ENCODE measurements at regions not wholly inside any gene's neighbourhood (a gene's known extent, or its start where the extent isn't known, plus 50 kb on each side); places are given as distances from the start of the nearest gene placed in this dataset.

- TF ChIP-seq POLR2A (IDR thresholded peaks at IDR 0.05) (no peak), CTCF (IDR thresholded peaks at IDR 0.05) (no peak), POLR2AphosphoS5 (IDR thresholded peaks at IDR 0.05) (no peak), EP300 (IDR thresholded peaks at IDR 0.05) (no peak)
- Histone ChIP-seq H3K27me3 (peaks cover 25% of the 10 kb centered on the region), H3K4me1 (no peaks in the 10 kb centered on the region), H3K9me3 (no peaks in the 10 kb centered on the region), H3K27ac (no peak overlapping the region), H3K36me3 (no peaks in the 10 kb centered on the region), H3K4me3 (no peak overlapping the region)
- 67 to 75% methylated on average over 2 to 3 of the region's 8 CpGs for WGBS, 2 donors (ENCODE audit: low coverage in 1 of 2)
- ATAC-seq, result no peak
Measured at GRCh38 chr5:133793756-133794465, 174.5 kb downstream of the C5orf15 start.

GRCh38 chr5:133792655-133793054 lies 175.8 kb downstream of the C5orf15 start:
- TF ChIP-seq POLR2A (IDR thresholded peaks at IDR 0.05) (no peak), CTCF (IDR thresholded peaks at IDR 0.05) (no peak), EP300 (IDR thresholded peaks at IDR 0.05) (no peak), POLR2AphosphoS5 (IDR thresholded peaks at IDR 0.05) (no peak)
- Histone ChIP-seq H3K4me3 (no peak overlapping the region), H3K4me1 (no peaks in the 10 kb centered on the region), H3K36me3 (no peaks in the 10 kb centered on the region), H3K27ac (no peak overlapping the region), H3K27me3 (peaks cover 25% of the 10 kb centered on the region), H3K9me3 (no peaks in the 10 kb centered on the region)
- 20 to 30% methylated on average over 1 to 4 of the region's 4 CpGs for WGBS, 2 donors (ENCODE audit: low coverage in 1 of 2)
- no peak for ATAC-seq

GRCh38 chr5:133792024-133792423 lies 176.4 kb downstream of the C5orf15 start:
- Histone ChIP-seq H3K27ac (no peak overlapping the region), H3K36me3 (no peaks in the 10 kb centered on the region), H3K4me1 (no peaks in the 10 kb centered on the region), H3K27me3 (peaks cover 25% of the 10 kb centered on the region), H3K4me3 (no peak overlapping the region), H3K9me3 (no peaks in the 10 kb centered on the region)
- no peak for ATAC-seq
- TF ChIP-seq EP300 (IDR thresholded peaks at IDR 0.05) (no peak), POLR2A (IDR thresholded peaks at IDR 0.05) (no peak), POLR2AphosphoS5 (IDR thresholded peaks at IDR 0.05) (no peak), CTCF (IDR thresholded peaks at IDR 0.05) (no peak)

- WGBS, 2 donors (ENCODE audit: low coverage in 1 of 2), result 64 to 92% methylated on average over 1 of the region's 1 CpG
- Histone ChIP-seq H3K9me3 (no peaks in the 10 kb centered on the region), H3K36me3 (no peaks in the 10 kb centered on the region), H3K27me3 (peaks cover 19% of the 10 kb centered on the region), H3K4me1 (no peaks in the 10 kb centered on the region), H3K27ac (no peak overlapping the region), H3K4me3 (no peak overlapping the region)
- no peak for TF ChIP-seq POLR2AphosphoS5 (IDR thresholded peaks at IDR 0.05)
- no peak for TF ChIP-seq CTCF (IDR thresholded peaks at IDR 0.05)
- no peak for TF ChIP-seq POLR2A (IDR thresholded peaks at IDR 0.05)
- no peak for TF ChIP-seq EP300 (IDR thresholded peaks at IDR 0.05)
- ATAC-seq, result no peak
Measured at GRCh38 chr5:133790898-133791297, 177.5 kb downstream of the C5orf15 start.

- H3K9me3 ChIP-seq, result no peaks in the 10 kb centered on the region
- 65 to 78% methylated on average over 3 of the region's 3 CpGs for WGBS, 2 donors (ENCODE audit: low coverage in 1 of 2)
- ATAC-seq, result no peak
Measured at GRCh38 chr5:133789428-133789827, 177.1 kb upstream of the FSTL4 start.

More at GRCh38 chr5:133789428-133789827, 177.1 kb upstream of the FSTL4 start:
- Histone ChIP-seq H3K27me3 (peaks cover 8% of the 10 kb centered on the region), H3K27ac (no peak overlapping the region), H3K36me3 (no peaks in the 10 kb centered on the region), H3K4me3 (no peak overlapping the region), H3K4me1 (no peaks in the 10 kb centered on the region)
- no peak for TF ChIP-seq EP300 (IDR thresholded peaks at IDR 0.05)
- no peak for TF ChIP-seq POLR2A (IDR thresholded peaks at IDR 0.05)
- no peak for TF ChIP-seq CTCF (IDR thresholded peaks at IDR 0.05)
- TF ChIP-seq POLR2AphosphoS5 (IDR thresholded peaks at IDR 0.05), result no peak

All from gastroesophageal sphincter (tissue), 4 donors.